Esophagus muscularis mucosa (tissue), 2 donors: ENCODE measurements at regions not wholly inside any gene's neighbourhood (a gene's known extent, or its start where the extent isn't known, plus 50 kb on each side); places are given as distances from the start of the nearest gene placed in this dataset.

Experiments
- POLR2A ChIP-seq: fragments of 450-650 bp; IDR thresholded peaks from one replicate; pipeline ENCODE4 v1.6.1; 2017; ENCODE audit warnings: antibody characterized with exemption, moderate library complexity, mild to moderate bottlenecking, low read depth
- POLR2AphosphoS5 ChIP-seq, 2 donors: sonication (generic); formaldehyde crosslinking; IDR thresholded peaks; one replicate each; pipeline ENCODE4 v1.6.1; 2017; ENCODE audit warnings: antibody characterized with exemption in 2 of 2

DNA sequence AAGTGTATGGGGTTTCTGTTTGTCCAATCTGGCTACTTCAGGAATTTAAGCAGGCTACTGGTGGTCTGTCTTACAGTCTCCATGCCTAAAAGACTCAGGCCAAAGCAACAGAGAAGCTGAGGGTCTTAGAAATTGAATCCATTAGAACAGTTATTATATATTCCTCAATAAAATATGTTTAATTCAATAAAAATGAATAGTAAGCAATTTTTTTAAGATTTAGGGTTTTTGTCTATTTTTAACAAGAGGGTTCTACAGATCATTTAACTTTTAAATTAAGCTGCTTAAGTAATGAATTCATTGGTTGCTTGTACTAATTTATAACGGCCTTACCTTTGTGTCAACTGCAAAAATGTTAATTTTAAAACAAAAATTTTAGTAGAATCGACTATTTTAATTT lies 832.6 kb upstream of the SLC39A10 start:
- TF ChIP-seq POLR2A (no peak), POLR2AphosphoS5 (IDR thresholded peaks at IDR 0.05) (no peak)
